Testis (tissue), 2 donors: ENCODE measurements at regions not wholly inside any gene's neighbourhood (a gene's known extent, or its start where the extent isn't known, plus 50 kb on each side); places are given as distances from the start of the nearest gene placed in this dataset.
A peak's percentile ranks its signal among the peaks of the same experiment; 100 is the strongest.

Experiments
- DNase-seq: peaks from one replicate; pipeline ENCODE4 v3.0.0-alpha.2; 2019
- H3K27ac ChIP-seq, 2 donors: fragments of 200-600 bp; sonication (generic); one replicate each; pipeline ENCODE4 v1.5.1; 2019
- H3K27me3 ChIP-seq: fragments of 200-600 bp; sonication (generic); one replicate; pipeline ENCODE4 v1.5.1; 2019
- H3K36me3 ChIP-seq: fragments of 200-600 bp; sonication (generic); one replicate; pipeline ENCODE4 v1.5.1; 2017; ENCODE audit warnings: low read depth; ENCODE audit errors: missing control alignments
- H3K4me1 ChIP-seq: fragments of 200-600 bp; sonication (generic); one replicate; pipeline ENCODE4 v1.5.1; 2019
- H3K4me3 ChIP-seq, 2 donors: fragments of 200-600 bp; sonication (generic); one replicate each; pipeline ENCODE4 v1.5.1; 2017 to 2019
- H3K9me3 ChIP-seq: fragments of 200-600 bp; sonication (generic); one replicate; pipeline ENCODE4 v1.5.1; 2017
- CTCF ChIP-seq, 3 experiments: fragments of 450-650 bp in 2 of 3; fragments of 200-600 bp in 1 of 3; sonication (generic) in 1 of 3; IDR thresholded peaks; one replicate each; pipeline ENCODE4 v1.5.1; 2016 to 2019; ENCODE audit warnings: antibody characterized with exemption in 3 of 3, mild to moderate bottlenecking in 2 of 3, moderate library complexity in 1 of 3
- POLR2A ChIP-seq: fragments of 450-650 bp; IDR thresholded peaks from one replicate; pipeline ENCODE4 v1.6.1; 2017; ENCODE audit warnings: antibody characterized with exemption, mild to moderate bottlenecking, moderate library complexity
- WGBS, 2 donors: methylation state at CpG; one replicate each; pipeline ENCODE4 v1.1.5; 2018; 5-methylcytosine and 5-hydroxymethylcytosine counted together
- intact Hi-C: fragments of 100-400 bp; cut with DNase I; formaldehyde crosslinking; loops from one replicate; pipeline ENCODE4 v1.15.1; 2023; ENCODE audit warnings: low total_unique reads

GRCh38 chrX:149097786-149098185 lies 407.3 kb downstream of the IDS start:
- no peak for DNase-seq
- H3K9me3 ChIP-seq = no peaks in the 10 kb centered on the region
- no peak for TF ChIP-seq POLR2A
- no peak for TF ChIP-seq CTCF (IDR thresholded peaks at IDR 0.05)
- no peaks in the 10 kb centered on the region for H3K4me1 ChIP-seq
- intact Hi-C loops = no loop called here
- H3K36me3 ChIP-seq = no peaks in the 10 kb centered on the region
- no peaks in the 10 kb centered on the region for H3K27me3 ChIP-seq
- H3K4me3 ChIP-seq = no peak overlapping the region
- no peak overlapping the region for H3K27ac ChIP-seq

- H3K27me3 ChIP-seq = no peaks in the 10 kb centered on the region
- no peaks in the 10 kb centered on the region for H3K36me3 ChIP-seq
- intact Hi-C loops = no loop called here
- no peak for TF ChIP-seq POLR2A
- no peak for TF ChIP-seq CTCF (IDR thresholded peaks at IDR 0.05)
- 83 to 88% methylated on average over 3 of the region's 3 CpGs for WGBS, 2 donors
- H3K27ac ChIP-seq = no peak overlapping the region
- no peak for DNase-seq
- no peak overlapping the region for H3K4me3 ChIP-seq
- no peaks in the 10 kb centered on the region for H3K4me1 ChIP-seq
- no peaks in the 10 kb centered on the region for H3K9me3 ChIP-seq
These were observed 412.9 kb downstream of the IDS start for GRCh38 chrX:149092179-149092578.

- no peak overlapping the region for H3K27ac ChIP-seq
- H3K4me1 ChIP-seq = no peaks in the 10 kb centered on the region
- H3K9me3 ChIP-seq = no peaks in the 10 kb centered on the region
- no peak for TF ChIP-seq CTCF (IDR thresholded peaks at IDR 0.05)
- TF ChIP-seq POLR2A = no peak
- no peaks in the 10 kb centered on the region for H3K36me3 ChIP-seq
- intact Hi-C loops = no loop called here
- no peaks in the 10 kb centered on the region for H3K27me3 ChIP-seq
- no peak overlapping the region for H3K4me3 ChIP-seq
- DNase-seq = no peak
- 85 to 91% methylated on average over 4 of the region's 5 CpGs for WGBS, 2 donors
These were observed 425.2 kb downstream of the IDS start for GRCh38 chrX:149079805-149080406.

- Histone ChIP-seq H3K27ac (no peak overlapping the region), H3K4me3 (no peak overlapping the region), H3K27me3 (no peaks in the 10 kb centered on the region), H3K36me3 (no peaks in the 10 kb centered on the region), H3K9me3 (no peaks in the 10 kb centered on the region), H3K4me1 (no peaks in the 10 kb centered on the region)
- DNase-seq = peak; percentile 13
- intact Hi-C loops = no loop called here
- TF ChIP-seq POLR2A (no peak), CTCF (IDR thresholded peaks at IDR 0.05) (no peak)
- WGBS, 2 donors = 36 to 43% methylated on average over 1 to 3 of the region's 8 CpGs
These were observed 430.7 kb downstream of the IDS start for GRCh38 chrX:149074398-149074797.

GRCh38 chrX:149073479-149073878 lies 431.6 kb downstream of the IDS start:
- Histone ChIP-seq H3K36me3 (no peaks in the 10 kb centered on the region), H3K4me3 (no peak overlapping the region), H3K27me3 (no peaks in the 10 kb centered on the region), H3K9me3 (no peaks in the 10 kb centered on the region), H3K4me1 (no peaks in the 10 kb centered on the region), H3K27ac (no peak overlapping the region)
- intact Hi-C loops = no loop called here
- no peak for DNase-seq
- TF ChIP-seq CTCF (IDR thresholded peaks at IDR 0.05) (no peak), POLR2A (no peak)
- 86 to 91% methylated on average over 3 of the region's 3 CpGs for WGBS, 2 donors
